NCI-H1417 (cell line): ENCODE measurements at regions not wholly inside any gene's neighbourhood (a gene's known extent, or its start where the extent isn't known, plus 50 kb on each side); places are given as distances from the start of the nearest gene placed in this dataset.

Experiments used
- DNase-seq, 3 experiments: peaks; one replicate each; lab custom pipeline; 2025; lab: John Stamatoyannopoulos, UW

- peak in 2 of 3 experiments; percentile 24 to 72 for DNase-seq
These were observed 677.6 kb upstream of the ID2 start for GRCh38 chr2:8004250-8004681.

- no peak for DNase-seq
These were observed 675.7 kb upstream of the ID2 start for GRCh38 chr2:8006181-8006580.

GRCh38 chr2:8006626-8007025 lies 675.2 kb upstream of the ID2 start:
- no peak for DNase-seq

- no peak for DNase-seq
These were observed 672.8 kb upstream of the ID2 start for GRCh38 chr2:8009010-8009597.

- DNase-seq, result no peak
These were observed 665.8 kb upstream of the ID2 start for GRCh38 chr2:8015848-8016600.

- DNase-seq, result no peak
These were observed 665.2 kb upstream of the ID2 start for GRCh38 chr2:8016688-8017087.

- no peak for DNase-seq
These were observed 662.9 kb upstream of the ID2 start for GRCh38 chr2:8018956-8019355.

GRCh38 chr2:8019934-8020333 lies 661.9 kb upstream of the ID2 start:
- no peak for DNase-seq

- no peak for DNase-seq
These were observed 659.9 kb upstream of the ID2 start for GRCh38 chr2:8021921-8022320.

GRCh38 chr2:8022908-8023640 lies 658.8 kb upstream of the ID2 start:
- DNase-seq, result no peak

GRCh38 chr2:8024506-8024905 lies 657.4 kb upstream of the ID2 start:
- DNase-seq, result no peak

- no peak for DNase-seq
These were observed 655.5 kb upstream of the ID2 start for GRCh38 chr2:8026381-8026780.

GRCh38 chr2:8027387-8027786 lies 654.5 kb upstream of the ID2 start:
- DNase-seq, result no peak

GRCh38 chr2:8028036-8028435 lies 653.8 kb upstream of the ID2 start:
- no peak for DNase-seq

GRCh38 chr2:8028436-8028835 lies 653.4 kb upstream of the ID2 start:
- no peak for DNase-seq

- peak in 2 of 3 experiments; percentile 27 to 93 for DNase-seq
These were observed 652.9 kb upstream of the ID2 start for GRCh38 chr2:8028981-8029380.

- DNase-seq, result no peak
These were observed 651.1 kb upstream of the ID2 start for GRCh38 chr2:8030573-8031303.

- no peak for DNase-seq
These were observed 650.5 kb upstream of the ID2 start for GRCh38 chr2:8031370-8031769.

- DNase-seq, result no peak
These were observed 648.2 kb upstream of the ID2 start for GRCh38 chr2:8033546-8034096.

- DNase-seq, result peak in 1 of 3 experiments; percentile 80
These were observed 645.5 kb upstream of the ID2 start for GRCh38 chr2:8036366-8036765.

GRCh38 chr2:8039732-8040131 lies 642.1 kb upstream of the ID2 start:
- DNase-seq, result no peak

GRCh38 chr2:8043295-8043694 lies 638.6 kb upstream of the ID2 start:
- no peak for DNase-seq
